ENCODE measurements at regions not wholly inside any gene's neighbourhood (a gene's known extent, or its start where the extent isn't known, plus 50 kb on each side); places are given as distances from the start of the nearest gene placed in this dataset.

DNA sequence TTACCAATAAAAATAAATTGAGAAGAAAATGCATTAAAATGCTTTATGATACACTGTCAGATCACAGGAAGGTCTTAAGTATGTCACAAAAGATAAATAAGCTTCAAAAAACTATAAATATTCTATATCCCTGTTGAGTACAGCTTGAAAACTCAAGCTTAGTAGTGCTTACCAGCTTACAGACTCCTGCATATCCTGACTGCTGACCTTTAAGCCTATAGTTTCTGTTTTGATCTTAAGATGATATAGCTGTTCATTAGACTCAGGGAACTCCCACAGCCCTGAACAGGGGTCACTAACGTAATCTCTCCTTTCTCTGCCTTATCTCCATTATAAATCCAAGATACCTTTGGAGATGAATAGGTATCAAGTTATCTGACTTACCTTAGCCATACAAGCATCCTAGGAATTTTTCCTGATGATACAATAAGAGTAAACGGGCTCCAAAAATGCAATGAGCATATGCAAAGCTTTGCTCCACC, 93.7 kb upstream of the RBBP8 start:
- Mint-ChIP-seq H3K4me1 (ENCODE audit: unreplicated experiment) (no peaks in the 10 kb centered on the region), H3K4me3 (no peak overlapping the region), H3K9me3 (no peaks in the 10 kb centered on the region), H3K27me3 (no peaks in the 10 kb centered on the region), H3K27ac (no peak overlapping the region), H3K36me3 (no peaks in the 10 kb centered on the region)
- TF ChIP-seq CTCF (conservative IDR thresholded peaks at IDR 0.05) = no peak
- DNase-seq (ENCODE audit: extremely low spot score, unreplicated experiment) = no peak

- Mint-ChIP-seq H3K27me3 (no peaks in the 10 kb centered on the region), H3K4me1 (ENCODE audit: unreplicated experiment) (no peaks in the 10 kb centered on the region), H3K36me3 (no peaks in the 10 kb centered on the region), H3K4me3 (no peak overlapping the region), H3K9me3 (no peaks in the 10 kb centered on the region), H3K27ac (no peak overlapping the region)
- TF ChIP-seq CTCF (conservative IDR thresholded peaks at IDR 0.05) = no peak
- DNase-seq (ENCODE audit: extremely low spot score, unreplicated experiment) = no peak
These were observed 92.5 kb upstream of the RBBP8 start for GRCh38 chr18:22840606-22841144.

GRCh38 chr18:22841840-22842239, 91.3 kb upstream of the RBBP8 start:
- Mint-ChIP-seq H3K4me3 (no peak overlapping the region), H3K27me3 (no peaks in the 10 kb centered on the region), H3K9me3 (no peaks in the 10 kb centered on the region), H3K27ac (no peak overlapping the region), H3K36me3 (no peaks in the 10 kb centered on the region), H3K4me1 (ENCODE audit: unreplicated experiment) (peaks cover 1% of the 10 kb centered on the region)
- DNase-seq (ENCODE audit: extremely low spot score, unreplicated experiment) = no peak
- TF ChIP-seq CTCF (conservative IDR thresholded peaks at IDR 0.05) = no peak

DNA sequence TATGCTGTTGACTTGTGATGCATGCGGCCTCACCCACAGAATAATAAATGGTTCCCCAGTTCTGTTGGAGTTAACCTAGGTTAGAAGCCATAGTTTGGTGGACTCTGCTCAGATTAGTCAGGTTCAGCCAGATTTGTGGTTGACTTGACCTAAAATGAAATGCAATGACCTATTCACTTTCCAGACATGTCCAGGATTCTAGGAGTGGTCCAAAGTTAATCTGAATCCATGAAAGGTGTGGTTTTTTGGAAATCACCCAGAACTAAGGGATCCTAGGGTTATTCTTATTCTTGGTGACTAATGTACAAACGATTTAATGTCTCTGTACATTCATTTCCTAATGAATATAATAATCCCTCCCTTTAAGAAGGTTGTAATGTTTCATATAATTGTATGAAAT, 88.9 kb upstream of the RBBP8 start:
- Mint-ChIP-seq H3K36me3 (no peaks in the 10 kb centered on the region), H3K27ac (no peak overlapping the region), H3K4me1 (ENCODE audit: unreplicated experiment) (peaks cover 9% of the 10 kb centered on the region), H3K4me3 (no peak overlapping the region), H3K27me3 (no peaks in the 10 kb centered on the region), H3K9me3 (no peaks in the 10 kb centered on the region)
- TF ChIP-seq CTCF (conservative IDR thresholded peaks at IDR 0.05) = no peak
- DNase-seq (ENCODE audit: extremely low spot score, unreplicated experiment) = no peak

- Mint-ChIP-seq H3K27ac (no peak overlapping the region), H3K4me3 (no peak overlapping the region), H3K4me1 (ENCODE audit: unreplicated experiment) (peaks cover 9% of the 10 kb centered on the region), H3K9me3 (no peaks in the 10 kb centered on the region), H3K27me3 (no peaks in the 10 kb centered on the region), H3K36me3 (no peaks in the 10 kb centered on the region)
- DNase-seq (ENCODE audit: extremely low spot score, unreplicated experiment) = no peak
- TF ChIP-seq CTCF (conservative IDR thresholded peaks at IDR 0.05) = no peak
These were observed 88.5 kb upstream of the RBBP8 start for GRCh38 chr18:22844628-22845027.

Data from type B pancreatic cell (in vitro differentiated cells).